WERI-Rb-1 (cell line): ENCODE measurements at regions not wholly inside any gene's neighbourhood (a gene's known extent, or its start where the extent isn't known, plus 50 kb on each side); places are given as distances from the start of the nearest gene placed in this dataset.
"Not testable (repeated sequence)": the region's sequence is repeated elsewhere in the genome, so short reads cannot be mapped to it uniquely, and the experiment has no call there.

Experiments
- DNase-seq: peaks from one replicate; pipeline ENCODE4 v3.0.0-alpha.2; 2020
- H3K27ac ChIP-seq: fragments of 250-450 bp; sonication (Bioruptor Pico); 2 replicates; pipeline ENCODE4 v1.5.1; 2020; ENCODE audit warnings: mild to moderate bottlenecking, moderate library complexity
- H3K27me3 ChIP-seq: fragments of 250-450 bp; sonication (Bioruptor Pico); 2 replicates; pipeline ENCODE4 v1.5.1; 2021; ENCODE audit warnings: mild to moderate bottlenecking, low read depth, moderate library complexity; ENCODE audit not compliant: insufficient read depth, severe bottlenecking
- H3K36me3 ChIP-seq: fragments of 250-450 bp; sonication (Bioruptor Pico); 2 replicates; pipeline ENCODE4 v1.5.1; 2020; ENCODE audit warnings: mild to moderate bottlenecking, moderate library complexity
- H3K4me3 ChIP-seq: 2 replicates; pipeline ENCODE4 v1.5.1; 2011; ENCODE audit warnings: low read depth, mild to moderate bottlenecking, control low read depth, low read length
- H3K9me3 ChIP-seq: fragments of 250-450 bp; sonication (Bioruptor Pico); 2 replicates; pipeline ENCODE4 v1.5.1; 2021; ENCODE audit warnings: mild to moderate bottlenecking, moderate library complexity; ENCODE audit not compliant: severe bottlenecking
- CTCF ChIP-seq: IDR thresholded peaks from 2 replicates; pipeline ENCODE4 v1.5.1; 2011; ENCODE audit warnings: low read depth, mild to moderate bottlenecking, control low read depth, inconsistent platforms, low read length

GRCh38 chr6:74602206-74602605 lies 603.6 kb downstream of the COL12A1 start:
- Histone ChIP-seq H3K27ac (no peak overlapping the region), H3K9me3 (no peaks in the 10 kb centered on the region), H3K4me3 (no peak overlapping the region), H3K36me3 (no peaks in the 10 kb centered on the region), H3K27me3 (peaks cover 30% of the 10 kb centered on the region)
- no peak for DNase-seq
- TF ChIP-seq CTCF, result no peak

GRCh38 chr6:74598462-74599393 lies 607.1 kb downstream of the COL12A1 start:
- H3K36me3 ChIP-seq, result no peaks in the 10 kb centered on the region
- no peak overlapping the region for H3K27ac ChIP-seq
- no peak for DNase-seq
- H3K27me3 ChIP-seq, result peaks cover 14% of the 10 kb centered on the region
- no peaks in the 10 kb centered on the region for H3K9me3 ChIP-seq
- H3K4me3 ChIP-seq, result no peak overlapping the region
- no peak for TF ChIP-seq CTCF

- Histone ChIP-seq H3K36me3 (no peaks in the 10 kb centered on the region), H3K27ac (no peak overlapping the region), H3K4me3 (no peak overlapping the region), H3K9me3 (no peaks in the 10 kb centered on the region), H3K27me3 (peaks cover 14% of the 10 kb centered on the region)
- DNase-seq, result no peak
- TF ChIP-seq CTCF, result no peak
These were observed 608.0 kb downstream of the COL12A1 start for GRCh38 chr6:74597840-74598239.

GRCh38 chr6:74597266-74597665 lies 608.6 kb downstream of the COL12A1 start:
- H3K36me3 ChIP-seq, result no peaks in the 10 kb centered on the region
- H3K27me3 ChIP-seq, result peaks cover 14% of the 10 kb centered on the region
- no peak overlapping the region for H3K4me3 ChIP-seq
- DNase-seq, result no peak
- H3K9me3 ChIP-seq, result no peaks in the 10 kb centered on the region
- no peak for TF ChIP-seq CTCF
- H3K27ac ChIP-seq, result no peak overlapping the region

GRCh38 chr6:74596588-74596987 lies 609.3 kb downstream of the COL12A1 start:
- Histone ChIP-seq H3K36me3 (no peaks in the 10 kb centered on the region), H3K9me3 (no peaks in the 10 kb centered on the region), H3K27me3 (peaks cover 12% of the 10 kb centered on the region), H3K4me3 (no peak overlapping the region), H3K27ac (no peak overlapping the region)
- TF ChIP-seq CTCF, result no peak
- no peak for DNase-seq

- not testable (repeated sequence) for H3K36me3 ChIP-seq, H3K9me3 ChIP-seq, DNase-seq, H3K4me3 ChIP-seq, H3K27me3 ChIP-seq, H3K27ac ChIP-seq
These were observed 611.5 kb downstream of the COL12A1 start for GRCh38 chr6:74594350-74594749.
